ENCODE measurements at regions not wholly inside any gene's neighbourhood (a gene's known extent, or its start where the extent isn't known, plus 50 kb on each side); places are given as distances from the start of the nearest gene placed in this dataset.

DNA sequence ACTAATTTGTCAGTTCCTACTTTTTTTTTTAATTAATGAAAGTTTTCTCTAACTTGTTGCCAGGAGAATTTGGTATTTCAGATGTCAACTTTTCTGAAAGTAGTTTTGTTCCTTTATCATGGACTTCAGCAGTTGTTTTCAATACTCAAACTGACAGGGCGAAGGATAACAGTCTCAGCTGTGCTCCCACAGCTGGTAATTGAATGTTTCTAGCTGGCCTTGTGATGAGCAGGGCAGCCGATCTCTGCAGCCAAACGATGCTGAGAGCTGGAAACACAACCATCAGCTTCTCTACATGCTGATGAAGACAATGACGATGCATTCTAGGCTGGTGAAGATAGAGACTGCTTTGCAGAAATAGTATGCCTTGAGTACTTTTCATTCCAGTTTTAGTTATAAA is 130.0 kb upstream of the MAP9 start:
- Histone ChIP-seq H3K36me3 (replicated peaks in 1 of 2; ENCODE audit: control extremely low read depth in 1 of 2, control insufficient read depth in 1 of 2, extremely low read depth in 1 of 2, insufficient read depth in 2 of 2, low read length in 1 of 2) (no peaks in the 10 kb centered on the region), H3K27me3 (replicated peaks in 1 of 4; ENCODE audit: control extremely low read depth in 1 of 4, control insufficient read depth in 3 of 4, insufficient read depth in 4 of 4, low read length in 3 of 4) (no peaks in the 10 kb centered on the region), H3K79me2 (ENCODE audit: control insufficient read depth, insufficient read depth, low read length) (no peaks in the 10 kb centered on the region), H3K4me3 (ENCODE audit: control extremely low read depth in 1 of 5, extremely low read depth in 1 of 5, insufficient read depth in 1 of 5, low read depth in 2 of 5, low read length in 4 of 5) (no peak overlapping the region), H4K20me1 (ENCODE audit: control insufficient read depth, insufficient read depth, low read length, poor library complexity, severe bottlenecking) (no peaks in the 10 kb centered on the region), H3K4me2 (replicated peaks; ENCODE audit: low read depth, low read length, poor library complexity, severe bottlenecking) (no peak overlapping the region), H3K4me1 (ENCODE audit: control insufficient read depth in 2 of 2, insufficient read depth in 2 of 2, low read length in 2 of 2) (no peaks in the 10 kb centered on the region), H2AFZ (ENCODE audit: insufficient read depth, low read depth, low read length, poor library complexity, severe bottlenecking) (no peak overlapping the region), H3K9me3 (ENCODE audit: control extremely low read depth in 1 of 3, control insufficient read depth in 2 of 3, insufficient read depth in 1 of 3, low read length in 2 of 3) (no peaks in the 10 kb centered on the region), H3K9ac (ENCODE audit: low read length) (no peak overlapping the region), H3K27ac (ENCODE audit: low read length in 2 of 2) (no peak overlapping the region)
- Mint-ChIP-seq H3K4me3 (no peak overlapping the region), H3K27me3 (no peaks in the 10 kb centered on the region), H3K9me3 (ENCODE audit: insufficient read depth) (no peaks in the 10 kb centered on the region), H3K27ac (no peak overlapping the region), H3K4me1 (no peaks in the 10 kb centered on the region)
- no peak for DNase-seq
- WGBS (ENCODE audit: insufficient coverage) = 75% methylated on average over 1 of the region's 4 CpGs
- ChIA-PET CTCF (no interaction called here), POLR2A (no interaction called here)
- TF ChIP-seq, protein P1, sequence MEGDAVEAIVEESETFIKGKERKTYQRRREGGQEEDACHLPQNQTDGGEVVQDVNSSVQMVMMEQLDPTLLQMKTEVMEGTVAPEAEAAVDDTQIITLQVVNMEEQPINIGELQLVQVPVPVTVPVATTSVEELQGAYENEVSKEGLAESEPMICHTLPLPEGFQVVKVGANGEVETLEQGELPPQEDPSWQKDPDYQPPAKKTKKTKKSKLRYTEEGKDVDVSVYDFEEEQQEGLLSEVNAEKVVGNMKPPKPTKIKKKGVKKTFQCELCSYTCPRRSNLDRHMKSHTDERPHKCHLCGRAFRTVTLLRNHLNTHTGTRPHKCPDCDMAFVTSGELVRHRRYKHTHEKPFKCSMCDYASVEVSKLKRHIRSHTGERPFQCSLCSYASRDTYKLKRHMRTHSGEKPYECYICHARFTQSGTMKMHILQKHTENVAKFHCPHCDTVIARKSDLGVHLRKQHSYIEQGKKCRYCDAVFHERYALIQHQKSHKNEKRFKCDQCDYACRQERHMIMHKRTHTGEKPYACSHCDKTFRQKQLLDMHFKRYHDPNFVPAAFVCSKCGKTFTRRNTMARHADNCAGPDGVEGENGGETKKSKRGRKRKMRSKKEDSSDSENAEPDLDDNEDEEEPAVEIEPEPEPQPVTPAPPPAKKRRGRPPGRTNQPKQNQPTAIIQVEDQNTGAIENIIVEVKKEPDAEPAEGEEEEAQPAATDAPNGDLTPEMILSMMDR (IDR thresholded peaks at IDR 0.05) = no peak
- TF ChIP-seq EZH2 (IDR thresholded peaks at IDR 0.05; ENCODE audit: borderline replicate concordance, insufficient read depth, low read depth, low read length, poor library complexity, severe bottlenecking) = no peak
- ATAC-seq (ENCODE audit: low read depth) = no peak
- intact Hi-C loops (cut with micrococcal nuclease) = no loop called here

DNA sequence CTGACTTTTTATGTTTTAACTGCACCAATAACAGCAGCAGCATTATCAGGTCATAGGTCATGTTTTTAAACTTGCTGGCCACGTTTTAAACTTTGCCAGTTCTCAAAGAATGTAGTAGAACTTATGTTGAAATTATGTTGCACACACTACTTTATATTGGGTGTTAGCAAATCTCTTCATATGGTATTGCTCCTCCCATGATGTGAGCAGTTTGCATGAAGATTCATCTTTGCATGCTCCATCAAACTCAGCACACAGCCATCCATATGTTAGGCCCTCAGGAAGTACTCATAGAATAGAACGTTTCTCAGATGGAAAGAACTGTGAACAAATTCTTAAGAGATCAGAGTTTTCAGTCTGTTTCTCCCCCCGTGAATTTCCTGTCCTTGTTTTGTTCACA is 128.6 kb upstream of the MAP9 start:
- intact Hi-C loops (cut with micrococcal nuclease) = no loop called here
- WGBS (ENCODE audit: insufficient coverage) = 60% methylated on average over 2 of the region's 3 CpGs
- TF ChIP-seq, protein P1 (IDR thresholded peaks at IDR 0.05) = no peak
- TF ChIP-seq EZH2 (IDR thresholded peaks at IDR 0.05; ENCODE audit: borderline replicate concordance, insufficient read depth, low read depth, low read length, poor library complexity, severe bottlenecking) = no peak

More for the DNA sequence above, 128.6 kb upstream of the MAP9 start:
- Histone ChIP-seq H3K9ac (ENCODE audit: low read length) (no peak overlapping the region), H3K27me3 (replicated peaks in 1 of 4; ENCODE audit: control extremely low read depth in 1 of 4, control insufficient read depth in 3 of 4, insufficient read depth in 4 of 4, low read length in 3 of 4) (no peaks in the 10 kb centered on the region), H3K36me3 (replicated peaks in 1 of 2; ENCODE audit: control extremely low read depth in 1 of 2, control insufficient read depth in 1 of 2, extremely low read depth in 1 of 2, insufficient read depth in 2 of 2, low read length in 1 of 2) (no peaks in the 10 kb centered on the region), H3K4me1 (ENCODE audit: control insufficient read depth in 2 of 2, insufficient read depth in 2 of 2, low read length in 2 of 2) (no peaks in the 10 kb centered on the region), H3K27ac (ENCODE audit: low read length in 2 of 2) (no peak overlapping the region), H3K4me3 (ENCODE audit: control extremely low read depth in 1 of 5, extremely low read depth in 1 of 5, insufficient read depth in 1 of 5, low read depth in 2 of 5, low read length in 4 of 5) (no peak overlapping the region), H2AFZ (ENCODE audit: insufficient read depth, low read depth, low read length, poor library complexity, severe bottlenecking) (no peak overlapping the region), H4K20me1 (ENCODE audit: control insufficient read depth, insufficient read depth, low read length, poor library complexity, severe bottlenecking) (no peaks in the 10 kb centered on the region), H3K79me2 (ENCODE audit: control insufficient read depth, insufficient read depth, low read length) (no peaks in the 10 kb centered on the region), H3K9me3 (ENCODE audit: control extremely low read depth in 1 of 3, control insufficient read depth in 2 of 3, insufficient read depth in 1 of 3, low read length in 2 of 3) (no peaks in the 10 kb centered on the region), H3K4me2 (replicated peaks; ENCODE audit: low read depth, low read length, poor library complexity, severe bottlenecking) (no peak overlapping the region)
- no peak for ATAC-seq (ENCODE audit: low read depth)
- H3K4me3 Mint-ChIP-seq = no peak overlapping the region
- ChIA-PET POLR2A (no interaction called here), CTCF (no interaction called here)
- H3K27ac Mint-ChIP-seq = no peak overlapping the region
- H3K9me3 Mint-ChIP-seq (ENCODE audit: insufficient read depth) = no peaks in the 10 kb centered on the region
- no peaks in the 10 kb centered on the region for H3K4me1 Mint-ChIP-seq
- H3K27me3 Mint-ChIP-seq = no peaks in the 10 kb centered on the region
- DNase-seq = no peak
